SK-N-SH treated with all-trans-retinoic acid at 6 μM for 48 hours (cell line): ENCODE measurements at regions not wholly inside any gene's neighbourhood (a gene's known extent, or its start where the extent isn't known, plus 50 kb on each side); places are given as distances from the start of the nearest gene placed in this dataset.

Experiments used
- ATAC-seq: fragments of 200-7000 bp; cut with Tn5 transposase; 3 replicates; pipeline ENCODE4 v1.9.1; 2020; ENCODE audit warnings: mild to moderate bottlenecking, moderate library complexity
- ARNTL ChIP-seq: fragments of 450-650 bp; formaldehyde crosslinking; IDR thresholded peaks from 2 replicates; pipeline ENCODE4 v1.5.0; 2020; ENCODE audit warnings: low read depth, mild to moderate bottlenecking, moderate library complexity, borderline replicate concordance
- BACH2 ChIP-seq: fragments of 250-450 bp; sonication (Bioruptor Pico); IDR thresholded peaks from 2 replicates; pipeline ENCODE4 v1.9.0; 2021; ENCODE audit warnings: mild to moderate bottlenecking, borderline replicate concordance
- CREB5 ChIP-seq: fragments of 250-450 bp; sonication (Bioruptor Pico); IDR thresholded peaks from 2 replicates; pipeline ENCODE4 v1.5.1; 2020; ENCODE audit warnings: low read depth, mild to moderate bottlenecking, moderate library complexity
- CSDC2 ChIP-seq: fragments of 250-450 bp; sonication (Bioruptor Pico); IDR thresholded peaks from 2 replicates; pipeline ENCODE4 v1.5.0; 2020; ENCODE audit warnings: mild to moderate bottlenecking, moderate library complexity
- CSRNP3 ChIP-seq: fragments of 250-450 bp; sonication (Bioruptor Pico); IDR thresholded peaks from 2 replicates; pipeline ENCODE4 v1.5.1; 2021; ENCODE audit warnings: mild to moderate bottlenecking, moderate library complexity
- ESRRG ChIP-seq: fragments of 250-450 bp; sonication (Bioruptor Pico); IDR thresholded peaks from 2 replicates; pipeline ENCODE4 v1.6.1; 2021; ENCODE audit warnings: mild to moderate bottlenecking
- GLIS3 ChIP-seq: fragments of 250-450 bp; sonication (Bioruptor Pico); IDR thresholded peaks from 2 replicates; pipeline ENCODE4 v1.5.0; 2020; ENCODE audit warnings: mild to moderate bottlenecking, moderate library complexity
- ISL1 ChIP-seq: fragments of 250-450 bp; sonication (Bioruptor Pico); IDR thresholded peaks from 2 replicates; pipeline ENCODE4 v2.1.2; 2022; ENCODE audit warnings: mild to moderate bottlenecking, moderate library complexity
- OSR1 ChIP-seq: fragments of 250-450 bp; sonication (Bioruptor Pico); IDR thresholded peaks from 2 replicates; pipeline ENCODE4 v1.8.0; 2022; ENCODE audit warnings: moderate library complexity, mild to moderate bottlenecking, inconsistent platforms
- PPARA ChIP-seq: fragments of 250-450 bp; sonication (Bioruptor Pico); IDR thresholded peaks from 2 replicates; pipeline ENCODE4 v1.5.0; 2020; ENCODE audit warnings: mild to moderate bottlenecking, borderline replicate concordance
- RARB ChIP-seq: fragments of 250-450 bp; sonication (Bioruptor Pico); IDR thresholded peaks from 2 replicates; pipeline ENCODE4 v1.8.0; 2021; ENCODE audit warnings: mild to moderate bottlenecking, moderate library complexity
- SNAI2 ChIP-seq: fragments of 250-450 bp; sonication (Bioruptor Pico); IDR thresholded peaks from 2 replicates; pipeline ENCODE4 v1.5.0; 2020; ENCODE audit warnings: mild to moderate bottlenecking, moderate library complexity
- TCF4 ChIP-seq: fragments of 250-450 bp; sonication (Bioruptor Pico); IDR thresholded peaks from 2 replicates; pipeline ENCODE4 v1.8.0; 2021; ENCODE audit warnings: mild to moderate bottlenecking, moderate library complexity, borderline replicate concordance
- TOX ChIP-seq: fragments of 250-450 bp; sonication (Bioruptor Pico); IDR thresholded peaks from 2 replicates; pipeline ENCODE4 v1.8.0; 2021; ENCODE audit warnings: mild to moderate bottlenecking, moderate library complexity, borderline replicate concordance
- ZC3H10 ChIP-seq: fragments of 250-450 bp; sonication (Bioruptor Pico); IDR thresholded peaks from 2 replicates; pipeline ENCODE4 v1.5.1; 2021; ENCODE audit warnings: mild to moderate bottlenecking, moderate library complexity
- ZFP3 ChIP-seq: fragments of 250-450 bp; sonication (Bioruptor Pico); IDR thresholded peaks from 2 replicates; pipeline ENCODE4 v1.5.0; 2020; ENCODE audit warnings: mild to moderate bottlenecking, moderate library complexity
- ZFP30 ChIP-seq: fragments of 450-650 bp; formaldehyde crosslinking; IDR thresholded peaks from 2 replicates; pipeline ENCODE4 v1.5.0; 2022; ENCODE audit warnings: mild to moderate bottlenecking, moderate library complexity
- ZNF565 ChIP-seq: fragments of 450-650 bp; formaldehyde crosslinking; conservative IDR thresholded peaks from 2 replicates; pipeline ENCODE4 v1.5.0; 2020; ENCODE audit warnings: low read depth, mild to moderate bottlenecking, moderate library complexity
- ZNF70 ChIP-seq: fragments of 450-650 bp; formaldehyde crosslinking; IDR thresholded peaks from 2 replicates; pipeline ENCODE4 v1.5.0; 2020; ENCODE audit warnings: mild to moderate bottlenecking, moderate library complexity
- ZNF8 ChIP-seq: fragments of 450-650 bp; formaldehyde crosslinking; IDR thresholded peaks from 2 replicates; pipeline ENCODE4 v1.5.0; 2020; ENCODE audit warnings: mild to moderate bottlenecking, moderate library complexity
- TF ChIP-seq, protein P1 (sequence below): fragments of 250-450 bp; sonication (Bioruptor Pico); IDR thresholded peaks from 2 replicates; pipeline ENCODE4 v1.5.0; 2020; ENCODE audit warnings: mild to moderate bottlenecking, moderate library complexity
- TF ChIP-seq, protein P2 (sequence below): fragments of 250-450 bp; sonication (Bioruptor Pico); IDR thresholded peaks from 2 replicates; pipeline ENCODE4 v1.8.0; 2021; ENCODE audit warnings: low read depth, mild to moderate bottlenecking, moderate library complexity, borderline replicate concordance
- TF ChIP-seq, protein P3 (sequence below): fragments of 250-450 bp; sonication (Bioruptor Pico); IDR thresholded peaks from 2 replicates; pipeline ENCODE4 v1.8.0; 2020; ENCODE audit warnings: mild to moderate bottlenecking, moderate library complexity, borderline replicate concordance

DNA sequence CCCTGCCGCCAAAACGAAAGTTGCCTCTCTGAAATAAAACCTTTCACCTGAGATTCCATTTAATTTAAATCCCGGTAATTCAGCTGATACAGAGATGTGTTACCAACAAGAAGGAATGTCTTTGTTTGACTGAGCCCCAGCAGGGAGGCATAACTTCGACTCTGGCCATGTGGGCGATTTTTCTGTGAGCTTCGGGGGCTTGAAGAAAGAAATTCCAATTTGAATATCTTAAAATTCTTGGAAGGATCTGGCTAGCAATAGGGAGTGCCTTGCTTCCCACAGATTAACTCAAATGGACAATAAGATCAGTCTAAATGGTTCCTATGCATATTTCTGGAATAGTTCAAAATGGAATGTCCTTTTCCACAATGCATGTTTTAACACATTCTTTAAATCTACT, 252.5 kb upstream of the TMPO start:
- ATAC-seq, result no peak
- no peak for TF ChIP-seq ESRRG (CRISPR knock-in tag)
- no peak for TF ChIP-seq CSRNP3 (CRISPR knock-in tag)
- TF ChIP-seq GLIS3, result no peak
- TF ChIP-seq, protein P1, sequence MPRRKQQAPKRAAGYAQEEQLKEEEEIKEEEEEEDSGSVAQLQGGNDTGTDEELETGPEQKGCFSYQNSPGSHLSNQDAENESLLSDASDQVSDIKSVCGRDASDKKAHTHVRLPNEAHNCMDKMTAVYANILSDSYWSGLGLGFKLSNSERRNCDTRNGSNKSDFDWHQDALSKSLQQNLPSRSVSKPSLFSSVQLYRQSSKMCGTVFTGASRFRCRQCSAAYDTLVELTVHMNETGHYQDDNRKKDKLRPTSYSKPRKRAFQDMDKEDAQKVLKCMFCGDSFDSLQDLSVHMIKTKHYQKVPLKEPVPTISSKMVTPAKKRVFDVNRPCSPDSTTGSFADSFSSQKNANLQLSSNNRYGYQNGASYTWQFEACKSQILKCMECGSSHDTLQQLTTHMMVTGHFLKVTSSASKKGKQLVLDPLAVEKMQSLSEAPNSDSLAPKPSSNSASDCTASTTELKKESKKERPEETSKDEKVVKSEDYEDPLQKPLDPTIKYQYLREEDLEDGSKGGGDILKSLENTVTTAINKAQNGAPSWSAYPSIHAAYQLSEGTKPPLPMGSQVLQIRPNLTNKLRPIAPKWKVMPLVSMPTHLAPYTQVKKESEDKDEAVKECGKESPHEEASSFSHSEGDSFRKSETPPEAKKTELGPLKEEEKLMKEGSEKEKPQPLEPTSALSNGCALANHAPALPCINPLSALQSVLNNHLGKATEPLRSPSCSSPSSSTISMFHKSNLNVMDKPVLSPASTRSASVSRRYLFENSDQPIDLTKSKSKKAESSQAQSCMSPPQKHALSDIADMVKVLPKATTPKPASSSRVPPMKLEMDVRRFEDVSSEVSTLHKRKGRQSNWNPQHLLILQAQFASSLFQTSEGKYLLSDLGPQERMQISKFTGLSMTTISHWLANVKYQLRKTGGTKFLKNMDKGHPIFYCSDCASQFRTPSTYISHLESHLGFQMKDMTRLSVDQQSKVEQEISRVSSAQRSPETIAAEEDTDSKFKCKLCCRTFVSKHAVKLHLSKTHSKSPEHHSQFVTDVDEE (CRISPR knock-in tag), result no peak
- no peak for TF ChIP-seq ARNTL (CRISPR knock-in tag)
- TF ChIP-seq, protein P2, sequence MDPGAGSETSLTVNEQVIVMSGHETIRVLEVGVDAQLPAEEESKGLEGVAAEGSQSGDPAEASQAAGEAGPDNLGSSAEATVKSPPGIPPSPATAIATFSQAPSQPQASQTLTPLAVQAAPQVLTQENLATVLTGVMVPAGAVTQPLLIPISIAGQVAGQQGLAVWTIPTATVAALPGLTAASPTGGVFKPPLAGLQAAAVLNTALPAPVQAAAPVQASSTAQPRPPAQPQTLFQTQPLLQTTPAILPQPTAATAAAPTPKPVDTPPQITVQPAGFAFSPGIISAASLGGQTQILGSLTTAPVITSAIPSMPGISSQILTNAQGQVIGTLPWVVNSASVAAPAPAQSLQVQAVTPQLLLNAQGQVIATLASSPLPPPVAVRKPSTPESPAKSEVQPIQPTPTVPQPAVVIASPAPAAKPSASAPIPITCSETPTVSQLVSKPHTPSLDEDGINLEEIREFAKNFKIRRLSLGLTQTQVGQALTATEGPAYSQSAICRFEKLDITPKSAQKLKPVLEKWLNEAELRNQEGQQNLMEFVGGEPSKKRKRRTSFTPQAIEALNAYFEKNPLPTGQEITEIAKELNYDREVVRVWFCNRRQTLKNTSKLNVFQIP, result no peak
- no peak for TF ChIP-seq OSR1
- no peak for TF ChIP-seq PPARA (CRISPR knock-in tag)
- TF ChIP-seq RARB, result no peak
- no peak for TF ChIP-seq ZC3H10 (CRISPR knock-in tag)
- TF ChIP-seq ZNF565, result no peak
- no peak for TF ChIP-seq CREB5
- no peak for TF ChIP-seq ZNF70
- TF ChIP-seq TCF4 (CRISPR knock-in tag), result no peak
- TF ChIP-seq SNAI2, result no peak
- TF ChIP-seq ZFP3 (CRISPR knock-in tag), result no peak
- TF ChIP-seq BACH2 (CRISPR knock-in tag), result no peak
- no peak for TF ChIP-seq TOX (CRISPR knock-in tag)

- TF ChIP-seq PPARA (CRISPR knock-in tag) (no peak), TCF4 (CRISPR knock-in tag) (peak; percentile 46; the same call in 1 of the 2 replicates), CREB5 (no peak)
- ATAC-seq, result no peak
Measured at GRCh38 chr12:98274430-98275130, 240.8 kb upstream of the TMPO start.

GRCh38 chr12:98275131-98275475, 240.3 kb upstream of the TMPO start:
- ATAC-seq, result no peak
- no peak for TF ChIP-seq ZFP30
- TF ChIP-seq CSDC2, result no peak
- TF ChIP-seq, protein P3, sequence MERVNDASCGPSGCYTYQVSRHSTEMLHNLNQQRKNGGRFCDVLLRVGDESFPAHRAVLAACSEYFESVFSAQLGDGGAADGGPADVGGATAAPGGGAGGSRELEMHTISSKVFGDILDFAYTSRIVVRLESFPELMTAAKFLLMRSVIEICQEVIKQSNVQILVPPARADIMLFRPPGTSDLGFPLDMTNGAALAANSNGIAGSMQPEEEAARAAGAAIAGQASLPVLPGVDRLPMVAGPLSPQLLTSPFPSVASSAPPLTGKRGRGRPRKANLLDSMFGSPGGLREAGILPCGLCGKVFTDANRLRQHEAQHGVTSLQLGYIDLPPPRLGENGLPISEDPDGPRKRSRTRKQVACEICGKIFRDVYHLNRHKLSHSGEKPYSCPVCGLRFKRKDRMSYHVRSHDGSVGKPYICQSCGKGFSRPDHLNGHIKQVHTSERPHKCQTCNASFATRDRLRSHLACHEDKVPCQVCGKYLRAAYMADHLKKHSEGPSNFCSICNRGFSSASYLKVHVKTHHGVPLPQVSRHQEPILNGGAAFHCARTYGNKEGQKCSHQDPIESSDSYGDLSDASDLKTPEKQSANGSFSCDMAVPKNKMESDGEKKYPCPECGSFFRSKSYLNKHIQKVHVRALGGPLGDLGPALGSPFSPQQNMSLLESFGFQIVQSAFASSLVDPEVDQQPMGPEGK (CRISPR knock-in tag), result no peak
- TF ChIP-seq ZNF8, result no peak
- no peak for TF ChIP-seq TCF4 (CRISPR knock-in tag)
- no peak for TF ChIP-seq SNAI2
- no peak for TF ChIP-seq ZNF565
- TF ChIP-seq ZC3H10 (CRISPR knock-in tag), result no peak
- no peak for TF ChIP-seq ZNF70
- no peak for TF ChIP-seq ZFP3 (CRISPR knock-in tag)
- TF ChIP-seq, protein P2, result no peak
- no peak for TF ChIP-seq ESRRG (CRISPR knock-in tag)
- no peak for TF ChIP-seq BACH2 (CRISPR knock-in tag)
- TF ChIP-seq RARB, result no peak
- no peak for TF ChIP-seq ISL1 (CRISPR knock-in tag)
- no peak for TF ChIP-seq GLIS3
- TF ChIP-seq CSRNP3 (CRISPR knock-in tag), result no peak
- TF ChIP-seq OSR1, result no peak
